ENCODE measurements at regions not wholly inside any gene's neighbourhood (a gene's known extent, or its start where the extent isn't known, plus 50 kb on each side); places are given as distances from the start of the nearest gene placed in this dataset.

DNA sequence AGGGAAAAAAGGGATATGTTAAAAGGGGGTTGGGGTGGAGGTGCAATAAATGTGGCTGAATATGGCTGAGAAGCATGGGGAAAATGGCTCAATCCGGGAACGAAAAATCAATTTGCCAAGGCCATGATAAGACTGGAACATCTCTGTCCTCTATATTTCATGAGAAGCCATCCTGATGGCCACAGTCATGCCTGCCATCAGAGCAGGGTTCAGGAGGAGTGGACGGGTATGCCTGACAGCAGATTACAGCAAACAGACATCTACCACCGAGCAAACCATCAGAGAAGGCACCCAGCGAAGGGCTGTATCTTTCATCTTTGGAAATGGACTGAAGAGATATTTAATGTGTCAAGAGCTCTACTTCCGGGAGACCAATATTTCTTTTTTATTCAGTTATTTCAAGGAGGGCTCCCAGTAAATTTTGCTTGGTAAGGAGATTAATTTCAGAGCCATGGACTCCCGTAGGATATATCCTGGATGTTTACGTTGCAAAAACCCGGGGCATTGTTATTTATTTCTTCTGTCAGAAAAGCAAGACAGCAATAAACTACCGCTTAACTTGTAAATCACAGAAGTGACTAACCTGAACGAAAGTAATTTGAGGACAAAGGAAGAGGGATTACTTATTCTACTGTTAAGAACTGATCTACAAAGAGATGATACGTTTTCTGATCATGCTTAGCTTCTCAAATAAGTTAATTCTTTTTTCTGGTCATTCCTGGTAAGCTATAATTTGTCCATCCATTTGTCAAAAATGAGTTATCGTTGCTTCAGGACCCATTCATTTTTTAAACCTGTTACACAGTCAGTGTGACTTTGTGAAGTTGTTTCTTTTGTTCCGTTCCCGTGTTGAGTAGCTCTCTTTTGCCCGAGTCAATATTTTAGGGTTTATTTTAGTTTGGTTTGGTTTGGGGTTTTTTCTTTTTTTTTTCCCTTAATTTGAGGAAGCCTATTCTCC is 80.6 kb upstream of the CHD2 start:
- no peak overlapping the region for H3K4me3 ChIP-seq (ENCODE audit: low read depth, low read length)
- H3K36me3 ChIP-seq (ENCODE audit: control insufficient read depth in 1 of 2, insufficient read depth in 2 of 2, low read length in 2 of 2), result no peaks in the 10 kb centered on the region
- peak overlapping the region; percentile 49 for H3K4ac ChIP-seq (ENCODE audit: low read depth, low read length)
- H3K9me3 ChIP-seq (ENCODE audit: insufficient read depth, low read depth, low read length), result no peaks in the 10 kb centered on the region
- no peaks in the 10 kb centered on the region for H3K27me3 ChIP-seq (ENCODE audit: insufficient read depth, low read length)
- H4K8ac ChIP-seq (ENCODE audit: low read depth, low read length), result peak overlapping the region; percentile 11
- peak overlapping the region; percentile 61 for H3K14ac ChIP-seq (ENCODE audit: low read length)
- peaks cover 5 to 11% of the 10 kb centered on the region in 2 experiments for H3K4me1 ChIP-seq (ENCODE audit: control insufficient read depth in 1 of 2, insufficient read depth in 2 of 2, low read length in 2 of 2)
- H3K27ac ChIP-seq (ENCODE audit: low read depth, low read length), result peak overlapping the region; percentile 100
- H2BK12ac ChIP-seq (ENCODE audit: low read length), result peak overlapping the region; percentile 74
- peaks cover 17% of the 10 kb centered on the region for H3K79me1 ChIP-seq (ENCODE audit: low read length)
- H2BK5ac ChIP-seq (ENCODE audit: low read depth, low read length, poor library complexity), result peak overlapping the region; percentile 84
- no peak overlapping the region for H3K18ac ChIP-seq (ENCODE audit: low read length)
- peak overlapping the region; percentile 71 for H2AFZ ChIP-seq (ENCODE audit: insufficient read depth, low read length, poor library complexity)
- H3K4me2 ChIP-seq (ENCODE audit: low read length), result peak overlapping the region; percentile 61
- peak overlapping the region; percentile 86 for H4K91ac ChIP-seq (ENCODE audit: low read depth, low read length)
- H3K9ac ChIP-seq (ENCODE audit: low read length), result no peak overlapping the region
- H2AK5ac ChIP-seq (ENCODE audit: low read length), result no peak overlapping the region
- H3K79me2 ChIP-seq (ENCODE audit: control insufficient read depth, insufficient read depth, low read length, poor library complexity), result no peaks in the 10 kb centered on the region
- H4K12ac ChIP-seq (ENCODE audit: low read depth, low read length), result no peak overlapping the region
- H3K23ac ChIP-seq (ENCODE audit: low read length), result no peak overlapping the region
- no CpG with 5 or more reads among the region's 16 CpGs for WGBS (ENCODE audit: extremely low coverage, insufficient coverage, insufficient read length)
- peak overlapping the region; percentile 26 for H2BK120ac ChIP-seq (ENCODE audit: insufficient read depth, low read length, poor library complexity)
- peak in 1 of 2 donors; percentile 25 for DNase-seq

DNA sequence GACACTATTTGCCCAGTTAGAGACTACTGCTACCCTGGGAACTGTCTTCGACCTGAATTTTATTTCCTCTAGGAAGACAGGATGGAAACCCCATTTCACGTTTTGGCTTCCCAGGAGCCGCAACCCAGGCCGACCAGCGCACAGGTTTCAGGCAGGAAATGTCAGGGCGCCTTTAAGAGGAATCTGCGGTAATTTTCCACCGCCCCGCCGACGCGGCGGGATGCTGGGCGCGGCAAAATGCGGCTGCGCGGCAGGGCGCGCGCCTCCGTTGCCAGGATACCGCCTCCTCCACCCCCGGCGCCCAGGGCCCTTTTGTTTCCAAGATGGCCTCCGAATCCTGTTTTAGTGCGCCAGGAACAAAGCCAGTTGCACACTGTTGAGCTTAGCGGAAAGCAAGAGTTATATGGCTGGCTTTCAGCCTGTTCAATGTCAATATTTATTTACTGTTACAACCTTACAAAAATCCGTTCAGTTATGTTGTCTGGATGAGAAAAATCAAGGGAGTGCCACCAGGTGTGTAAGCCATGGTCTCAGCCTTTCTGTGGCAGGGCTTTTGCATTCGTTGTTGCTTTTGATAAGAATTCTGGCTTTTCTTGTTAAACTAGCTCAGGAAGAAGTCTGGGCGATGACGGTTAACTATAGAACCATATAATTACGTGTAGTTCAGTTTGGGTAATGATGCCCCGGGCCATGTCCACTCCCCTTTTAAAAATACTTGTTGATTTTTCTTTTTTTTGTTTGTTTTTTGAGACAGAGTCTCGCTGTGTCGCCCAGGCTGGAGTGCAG is 79.7 kb upstream of the CHD2 start:
- H2BK5ac ChIP-seq (ENCODE audit: low read depth, low read length, poor library complexity), result peak overlapping the region; percentile 79
- no CpG with 5 or more reads among the region's 36 CpGs for WGBS (ENCODE audit: extremely low coverage, insufficient coverage, insufficient read length)
- H3K9me3 ChIP-seq (ENCODE audit: insufficient read depth, low read depth, low read length), result no peaks in the 10 kb centered on the region
- H3K9ac ChIP-seq (ENCODE audit: low read length), result peak overlapping the region; percentile 3
- H4K12ac ChIP-seq (ENCODE audit: low read depth, low read length), result peak overlapping the region; percentile 74
- peak overlapping the region; percentile 48 for H2BK120ac ChIP-seq (ENCODE audit: insufficient read depth, low read length, poor library complexity)
- H4K8ac ChIP-seq (ENCODE audit: low read depth, low read length), result peak overlapping the region; percentile 84
- peak overlapping the region; percentile 61 for H3K4me2 ChIP-seq (ENCODE audit: low read length)
- H3K4me3 ChIP-seq (ENCODE audit: low read depth, low read length), result no peak overlapping the region
- peak; percentile 98 to 99 for DNase-seq
- H3K4me1 ChIP-seq (ENCODE audit: control insufficient read depth in 1 of 2, insufficient read depth in 2 of 2, low read length in 2 of 2), result peaks cover 5 to 15% of the 10 kb centered on the region in 2 experiments
- H3K4ac ChIP-seq (ENCODE audit: low read depth, low read length), result peak overlapping the region; percentile 60
- peak overlapping the region; percentile 53 for H2BK12ac ChIP-seq (ENCODE audit: low read length)
- H2AFZ ChIP-seq (ENCODE audit: insufficient read depth, low read length, poor library complexity), result peak overlapping the region; percentile 23
- no peak overlapping the region for H2AK5ac ChIP-seq (ENCODE audit: low read length)
- peak overlapping the region; percentile 59 for H3K18ac ChIP-seq (ENCODE audit: low read length)
- peak overlapping the region; percentile 92 for H4K91ac ChIP-seq (ENCODE audit: low read depth, low read length)
- no peaks in the 10 kb centered on the region for H3K36me3 ChIP-seq (ENCODE audit: control insufficient read depth in 1 of 2, insufficient read depth in 2 of 2, low read length in 2 of 2)
- peak overlapping the region; percentile 81 for H3K14ac ChIP-seq (ENCODE audit: low read length)
- peak overlapping the region; percentile 100 for H3K27ac ChIP-seq (ENCODE audit: low read depth, low read length)
- H3K79me2 ChIP-seq (ENCODE audit: control insufficient read depth, insufficient read depth, low read length, poor library complexity), result no peaks in the 10 kb centered on the region
- no peak overlapping the region for H3K23ac ChIP-seq (ENCODE audit: low read length)
- H3K27me3 ChIP-seq (ENCODE audit: insufficient read depth, low read length), result no peaks in the 10 kb centered on the region
- peaks cover 21% of the 10 kb centered on the region for H3K79me1 ChIP-seq (ENCODE audit: low read length)

DNA sequence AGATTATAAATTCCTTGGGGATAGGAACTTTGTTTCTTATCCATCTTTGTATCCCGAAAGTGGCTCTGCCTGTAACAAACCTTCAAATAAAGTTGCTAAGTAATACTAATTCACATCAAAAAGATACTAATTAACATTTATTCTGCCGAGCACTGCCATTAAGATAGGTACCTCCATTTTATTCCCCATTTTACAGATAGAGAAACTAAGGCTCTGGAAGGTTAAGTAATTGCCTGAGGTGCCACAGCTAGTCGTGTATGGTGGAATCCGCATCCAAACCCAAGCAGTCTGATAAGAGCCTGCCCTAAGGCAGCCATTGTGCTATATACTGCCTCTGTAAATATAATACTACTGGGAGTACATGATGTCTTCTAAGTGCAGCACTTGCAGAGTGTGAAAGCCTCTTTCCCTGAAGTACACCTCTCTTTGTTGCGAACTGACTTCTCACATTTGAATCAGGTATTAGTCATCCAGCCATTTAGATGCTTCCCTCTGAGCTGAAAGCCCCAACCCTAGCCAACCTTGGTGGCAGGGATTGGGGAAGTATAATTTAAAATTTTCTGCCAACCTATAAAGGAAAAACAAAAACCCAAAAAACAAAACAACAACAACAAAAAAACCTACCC is 78.5 kb upstream of the CHD2 start:
- no peaks in the 10 kb centered on the region for H3K27me3 ChIP-seq (ENCODE audit: insufficient read depth, low read length)
- no peak overlapping the region for H3K4me3 ChIP-seq (ENCODE audit: low read depth, low read length)
- peaks cover 5 to 18% of the 10 kb centered on the region in 2 experiments for H3K4me1 ChIP-seq (ENCODE audit: control insufficient read depth in 1 of 2, insufficient read depth in 2 of 2, low read length in 2 of 2)
- no CpG with 5 or more reads among the region's 5 CpGs for WGBS (ENCODE audit: extremely low coverage, insufficient coverage, insufficient read length)
- H3K79me2 ChIP-seq (ENCODE audit: control insufficient read depth, insufficient read depth, low read length, poor library complexity), result no peaks in the 10 kb centered on the region
- peaks cover 23% of the 10 kb centered on the region for H3K79me1 ChIP-seq (ENCODE audit: low read length)
- peak overlapping the region; percentile 41 for H2AK5ac ChIP-seq (ENCODE audit: low read length)
- no peak overlapping the region for H4K12ac ChIP-seq (ENCODE audit: low read depth, low read length)
- H4K8ac ChIP-seq (ENCODE audit: low read depth, low read length), result peak overlapping the region; percentile 58
- peak overlapping the region; percentile 12 for H2BK12ac ChIP-seq (ENCODE audit: low read length)
- H2BK5ac ChIP-seq (ENCODE audit: low read depth, low read length, poor library complexity), result peak overlapping the region; percentile 70
- no peak overlapping the region for H3K14ac ChIP-seq (ENCODE audit: low read length)
- no peak overlapping the region for H3K9ac ChIP-seq (ENCODE audit: low read length)
- H4K91ac ChIP-seq (ENCODE audit: low read depth, low read length), result peak overlapping the region; percentile 26
- H3K27ac ChIP-seq (ENCODE audit: low read depth, low read length), result peak overlapping the region; percentile 100
- peak in 1 of 2 donors; percentile 50 for DNase-seq
- H3K23ac ChIP-seq (ENCODE audit: low read length), result no peak overlapping the region
- H3K4me2 ChIP-seq (ENCODE audit: low read length), result peak overlapping the region; percentile 7
- H3K18ac ChIP-seq (ENCODE audit: low read length), result no peak overlapping the region
- H3K9me3 ChIP-seq (ENCODE audit: insufficient read depth, low read depth, low read length), result no peaks in the 10 kb centered on the region
- H3K4ac ChIP-seq (ENCODE audit: low read depth, low read length), result peak overlapping the region; percentile 14
- no peak overlapping the region for H2BK120ac ChIP-seq (ENCODE audit: insufficient read depth, low read length, poor library complexity)
- H3K36me3 ChIP-seq (ENCODE audit: control insufficient read depth in 1 of 2, insufficient read depth in 2 of 2, low read length in 2 of 2), result no peaks in the 10 kb centered on the region
- no peak overlapping the region for H2AFZ ChIP-seq (ENCODE audit: insufficient read depth, low read length, poor library complexity)
